ENCODE measurements at regions not wholly inside any gene's neighbourhood (a gene's known extent, or its start where the extent isn't known, plus 50 kb on each side); places are given as distances from the start of the nearest gene placed in this dataset.

GRCh38 chr3:134087060-134087974 is 57.6 kb upstream of the SLCO2A1 start:
- TF ChIP-seq CTCF (IDR thresholded peaks at IDR 0.05) = no peak
- no peak for TF ChIP-seq POLR2A (IDR thresholded peaks at IDR 0.05)
